GM19324 (cell line): ENCODE measurements at regions not wholly inside any gene's neighbourhood (a gene's known extent, or its start where the extent isn't known, plus 50 kb on each side); places are given as distances from the start of the nearest gene placed in this dataset.

Source experiments
- ATAC-seq: cut with Tn5 transposase; IDR thresholded peaks from one replicate; pipeline ENCODE4 v1.9.1; 2021; ENCODE audit warnings: mild to moderate bottlenecking, moderate library complexity; ENCODE audit not compliant: unreplicated experiment, low FRiP score

DNA sequence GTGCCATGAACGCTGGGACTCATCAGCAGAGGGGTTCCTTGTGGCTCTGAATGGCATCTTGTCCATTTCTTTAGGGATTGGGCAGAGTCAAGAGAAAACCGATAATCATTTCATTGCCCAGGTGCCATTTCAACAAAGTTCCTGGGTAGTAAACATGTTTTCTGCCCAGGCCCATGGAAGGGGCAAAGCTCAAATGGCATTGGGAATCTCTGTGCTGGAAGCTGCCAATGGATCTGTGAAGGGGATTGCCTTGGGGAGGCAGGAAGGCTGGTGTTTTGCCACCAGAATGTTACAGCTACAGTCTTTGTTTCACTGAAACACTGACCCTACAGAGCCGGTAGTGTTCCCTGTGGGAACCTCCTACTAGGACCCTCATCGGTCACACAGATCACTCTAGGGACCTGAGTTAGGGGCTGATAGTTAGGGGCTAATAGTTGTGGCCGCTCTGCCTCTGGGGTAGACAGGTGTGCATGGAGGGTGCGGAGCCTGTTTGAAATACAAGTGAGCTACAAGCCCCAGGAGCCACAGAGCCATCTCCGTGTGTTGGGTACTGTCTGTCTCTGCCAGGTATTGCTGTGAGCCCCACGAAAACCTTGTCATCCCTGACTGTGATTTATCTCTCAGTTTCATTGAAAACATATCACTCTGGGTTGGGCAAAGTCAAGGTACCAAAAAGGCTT, 224.4 kb upstream of the COPS8 start:
- no peak for ATAC-seq

DNA sequence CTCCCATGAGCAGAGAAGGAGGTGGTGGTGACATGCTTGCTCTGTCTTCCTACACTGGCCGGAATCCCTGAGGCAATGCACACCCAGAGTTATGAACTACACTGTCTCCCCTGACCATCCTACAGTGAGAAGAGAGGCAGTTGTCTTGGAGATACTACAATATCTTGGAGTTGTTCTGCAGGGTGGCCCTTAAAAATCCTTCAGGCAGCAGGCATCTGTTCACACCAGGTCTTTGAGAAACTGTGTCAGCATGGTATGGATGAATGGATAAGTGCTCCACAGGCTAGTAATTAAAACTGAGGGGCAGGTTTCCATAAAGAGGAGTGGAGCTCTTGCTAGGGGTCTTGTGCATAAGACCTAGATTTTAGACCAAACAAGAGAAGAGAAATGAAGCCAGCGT, 223.7 kb upstream of the COPS8 start:
- no peak for ATAC-seq

DNA sequence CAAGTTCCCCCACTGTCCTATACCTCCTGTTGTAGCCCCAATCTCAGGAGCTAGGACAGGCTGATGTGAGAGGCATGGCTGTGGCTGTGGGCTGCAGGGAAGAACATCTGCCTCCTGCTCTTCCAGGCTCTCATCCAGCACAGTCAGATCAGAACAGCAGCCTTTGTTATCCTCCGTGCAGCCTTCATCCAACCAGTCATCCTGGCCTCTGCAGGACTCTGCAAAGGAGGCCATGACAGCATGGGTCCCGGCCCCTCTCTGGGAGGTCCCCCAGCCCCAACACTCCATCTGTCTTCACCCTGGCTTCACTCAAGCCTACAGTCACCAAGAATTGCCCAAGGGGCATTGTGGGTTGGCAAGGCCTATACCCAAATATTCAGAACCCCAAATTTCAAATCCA, 223.2 kb upstream of the COPS8 start:
- no peak for ATAC-seq

DNA sequence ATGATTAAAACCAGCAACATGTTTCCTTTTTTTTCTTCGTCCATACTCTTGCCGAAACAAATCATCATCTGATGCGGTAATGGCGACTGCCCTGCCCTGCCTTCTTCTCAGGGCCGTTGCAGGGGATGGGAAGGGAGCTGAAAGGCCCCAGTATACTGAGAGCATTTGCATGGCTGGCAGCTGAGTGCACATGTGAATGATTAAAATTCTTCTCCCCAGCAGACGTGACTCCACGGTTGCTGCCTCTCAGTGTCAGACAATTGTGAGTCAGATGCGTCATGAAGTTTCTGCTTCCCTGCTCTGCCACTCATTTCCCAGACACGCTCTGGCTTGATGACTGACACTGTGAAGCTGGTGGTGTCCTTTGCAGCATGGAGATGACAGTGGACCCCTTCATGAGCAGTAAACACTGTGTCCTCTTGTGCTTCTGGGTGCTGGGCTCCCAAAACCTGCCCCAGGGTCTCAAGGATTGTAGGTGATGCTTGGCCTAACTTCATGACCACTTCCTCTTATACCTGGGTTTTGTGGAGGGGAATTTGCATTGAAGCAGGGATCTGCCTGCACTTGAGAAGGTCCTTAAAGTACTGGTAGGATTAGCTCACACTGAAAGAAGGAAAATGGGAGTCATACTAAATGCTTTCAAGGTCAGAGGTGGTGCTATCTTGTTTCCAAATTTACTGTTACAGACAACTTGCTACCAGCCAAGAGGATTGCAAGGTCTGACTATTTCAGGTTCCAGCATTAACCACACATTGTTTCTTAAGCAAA, 222.5 kb upstream of the COPS8 start:
- ATAC-seq, result no peak

DNA sequence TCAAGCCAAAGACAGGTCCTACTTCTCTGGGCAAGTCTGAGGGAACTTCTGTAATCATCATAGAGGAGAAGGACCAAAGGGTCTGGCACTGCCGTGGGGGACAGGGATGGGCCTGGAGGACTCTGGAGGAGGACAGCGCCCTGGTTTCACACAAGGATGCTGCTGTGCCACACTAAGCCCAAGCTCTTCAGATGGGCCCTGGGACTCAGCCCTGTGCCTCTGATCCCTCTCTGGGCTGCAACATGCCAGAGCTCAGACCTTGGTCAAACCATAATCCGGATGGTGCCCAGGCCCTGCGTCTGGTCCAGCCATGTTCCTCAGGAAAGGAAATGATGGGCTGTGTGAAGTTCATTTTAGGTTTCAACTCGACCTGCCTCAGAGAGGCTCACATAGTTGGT, 222.0 kb upstream of the COPS8 start:
- no peak for ATAC-seq

DNA sequence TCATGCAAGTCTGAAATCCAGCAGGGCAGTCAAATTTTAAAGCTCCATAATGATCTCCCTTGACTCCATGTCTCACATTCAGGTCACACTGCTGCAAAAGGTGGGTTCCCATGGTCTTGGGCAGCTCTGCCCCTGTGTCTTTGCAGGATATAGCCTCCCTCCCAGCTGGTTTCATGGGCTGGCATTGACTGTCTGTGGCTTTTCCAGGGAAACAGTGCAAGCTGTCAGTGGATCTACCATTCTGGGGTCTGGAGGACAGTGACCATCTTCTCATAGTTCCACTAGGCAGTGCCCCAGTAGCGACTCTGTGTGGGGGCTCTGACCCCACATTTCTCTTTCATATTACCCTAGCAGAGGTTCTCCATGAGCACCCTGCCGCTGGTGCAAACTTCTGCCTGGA, 220.6 kb upstream of the COPS8 start:
- ATAC-seq, result no peak

DNA sequence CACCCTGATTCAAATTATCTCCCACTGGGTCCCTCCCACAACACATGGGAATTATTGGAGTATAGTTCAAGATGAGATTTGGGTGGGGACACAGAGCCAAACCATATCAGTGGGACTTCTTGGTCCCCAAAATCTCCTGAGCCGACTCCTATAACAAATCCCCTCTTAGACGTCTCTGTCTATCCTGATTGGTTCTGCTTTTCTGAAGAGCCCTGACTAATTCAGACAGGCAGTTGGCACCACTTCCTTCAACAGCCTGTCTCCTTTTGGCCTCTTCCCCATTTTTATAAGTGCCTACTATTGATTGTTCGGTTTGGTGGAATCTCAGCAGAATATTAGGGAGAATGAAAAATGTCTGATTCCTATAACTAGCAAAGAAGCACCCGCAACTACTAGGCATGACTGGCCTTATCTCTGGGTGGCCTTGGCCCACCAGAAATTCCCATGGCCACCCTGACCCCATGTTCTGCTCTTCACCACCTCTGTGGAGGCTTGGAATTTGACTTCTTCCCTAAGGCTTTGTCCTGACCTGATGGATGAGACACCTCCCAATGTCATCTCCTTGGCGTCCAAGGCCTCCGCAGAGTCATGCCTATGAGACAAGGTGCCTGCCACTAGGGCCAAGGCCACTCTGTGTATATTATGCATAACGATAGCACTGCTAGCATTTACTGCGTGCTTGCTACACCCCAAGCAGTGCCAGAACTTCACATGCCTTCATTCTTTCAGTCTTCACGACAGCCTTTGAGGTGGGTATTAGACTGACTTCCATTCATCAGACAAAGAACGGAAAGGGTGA, 218.9 kb upstream of the COPS8 start:
- no peak for ATAC-seq

DNA sequence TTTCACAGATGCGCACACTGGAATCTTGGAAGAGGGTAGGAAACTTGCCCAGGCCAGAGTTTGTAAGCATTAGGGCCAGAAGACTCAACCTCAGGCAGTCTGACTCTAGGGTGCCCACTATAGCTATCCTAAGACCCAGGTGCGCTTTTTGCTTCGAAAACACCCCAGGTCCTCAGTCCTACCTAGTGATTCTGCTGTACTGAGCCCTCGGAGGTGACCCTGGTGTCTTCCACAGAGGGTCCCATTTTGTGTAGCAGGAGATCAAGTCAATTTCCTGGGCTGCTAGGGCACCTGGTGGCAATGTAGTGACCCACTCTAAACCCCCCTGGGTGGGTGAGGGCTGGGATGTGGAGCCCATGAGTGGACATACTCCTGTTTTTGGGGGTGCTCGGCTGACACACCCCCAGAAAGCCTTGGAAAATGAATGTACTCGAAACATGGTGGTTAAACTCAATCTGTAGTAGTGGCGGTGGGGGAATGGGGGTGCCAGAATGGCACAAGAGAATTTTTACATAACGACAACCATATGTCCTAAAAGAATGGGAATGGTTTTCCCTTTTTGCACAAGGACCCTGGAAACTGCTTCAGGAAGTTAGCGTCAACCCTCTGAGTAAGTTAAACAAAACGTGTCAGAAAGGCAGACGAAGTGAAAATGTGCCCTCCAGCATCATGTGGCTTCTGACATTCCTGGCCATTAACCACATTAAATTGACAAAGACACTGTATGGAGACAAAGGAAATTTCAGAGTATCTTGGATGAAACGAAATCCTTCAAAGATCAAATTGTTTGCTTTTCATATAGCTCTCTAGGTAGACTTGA, 218.0 kb upstream of the COPS8 start:
- ATAC-seq, result no peak

DNA sequence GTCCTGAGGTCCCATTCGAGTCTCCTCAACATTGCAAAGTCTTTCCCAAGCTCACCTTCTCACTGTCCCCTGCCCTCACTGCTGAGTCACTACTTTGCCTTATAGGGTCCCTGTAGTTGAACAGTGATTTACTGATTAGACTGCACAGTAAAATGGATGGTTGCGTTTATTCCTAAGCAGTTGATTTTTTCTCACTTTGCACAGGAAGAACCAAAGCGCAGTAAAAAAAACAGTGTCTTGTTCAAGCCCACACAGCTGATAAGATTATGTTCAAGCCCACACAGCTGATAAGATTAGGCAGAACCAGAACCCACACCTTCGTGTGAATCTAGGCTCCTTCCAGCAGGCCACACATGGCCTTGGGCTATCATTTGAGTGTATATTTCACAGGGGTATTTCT, 215.3 kb upstream of the COPS8 start:
- ATAC-seq, result no peak

DNA sequence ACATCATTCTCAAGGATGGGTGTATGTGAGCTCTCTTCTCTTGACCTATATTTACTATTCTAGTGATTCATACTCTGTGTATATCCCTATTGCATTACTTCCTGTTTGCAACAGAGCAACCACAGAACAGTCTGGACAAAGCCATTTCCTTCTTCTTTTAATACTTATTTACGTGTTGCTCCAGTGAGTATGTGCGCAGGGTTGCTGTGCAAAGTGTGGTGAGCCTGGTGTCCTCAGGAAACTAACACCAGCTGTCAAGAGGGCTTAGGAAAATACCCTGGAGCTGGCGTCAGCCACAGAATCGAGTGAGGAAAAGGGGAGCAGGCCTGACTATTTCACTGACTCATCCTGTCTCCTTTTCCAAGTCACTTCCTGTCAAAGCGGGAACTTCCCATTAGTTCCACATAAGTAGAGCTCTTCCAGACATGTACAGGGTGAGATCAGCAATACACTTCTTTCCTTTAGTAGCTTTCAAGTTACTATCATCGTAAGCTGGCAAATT, 214.1 kb upstream of the COPS8 start:
- ATAC-seq, result no peak

DNA sequence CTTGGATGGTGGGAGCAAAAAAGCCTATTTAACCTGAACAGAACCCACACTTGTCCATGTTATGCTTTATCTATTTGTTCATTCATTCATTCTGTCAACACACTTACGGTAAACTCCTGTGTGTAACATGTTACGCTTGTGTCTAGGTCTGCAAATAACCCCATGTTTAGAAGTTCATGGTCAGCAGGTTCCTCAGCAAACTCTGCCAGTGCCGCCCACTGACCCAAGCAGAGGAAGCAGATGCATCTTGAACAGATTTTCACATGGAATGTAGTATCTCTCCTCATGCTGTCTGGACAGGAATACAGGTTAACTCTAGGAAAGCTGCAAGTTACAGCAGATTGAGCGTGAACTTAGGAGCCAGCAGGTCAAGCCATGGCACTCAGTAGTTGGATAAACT, 213.7 kb upstream of the COPS8 start:
- ATAC-seq, result no peak

DNA sequence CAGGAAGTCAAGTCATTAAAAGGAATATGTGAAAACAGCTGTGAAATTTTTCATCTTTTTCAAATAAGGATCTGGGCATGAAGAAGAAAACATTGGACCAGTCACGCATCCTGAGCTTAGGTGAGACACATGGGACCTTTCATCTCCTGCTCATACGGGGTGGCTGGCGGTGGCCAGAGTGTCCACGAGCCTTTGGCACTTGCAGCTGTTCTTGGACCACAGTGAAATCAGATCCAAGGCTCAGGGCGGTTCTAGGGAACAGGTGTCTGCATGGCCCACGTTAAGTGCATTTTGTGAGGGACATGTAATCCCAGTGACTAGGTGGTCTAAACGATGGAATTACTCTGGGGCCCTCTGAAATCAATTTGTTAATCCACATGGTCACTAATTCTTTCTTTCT, 212.7 kb upstream of the COPS8 start:
- ATAC-seq, result no peak

DNA sequence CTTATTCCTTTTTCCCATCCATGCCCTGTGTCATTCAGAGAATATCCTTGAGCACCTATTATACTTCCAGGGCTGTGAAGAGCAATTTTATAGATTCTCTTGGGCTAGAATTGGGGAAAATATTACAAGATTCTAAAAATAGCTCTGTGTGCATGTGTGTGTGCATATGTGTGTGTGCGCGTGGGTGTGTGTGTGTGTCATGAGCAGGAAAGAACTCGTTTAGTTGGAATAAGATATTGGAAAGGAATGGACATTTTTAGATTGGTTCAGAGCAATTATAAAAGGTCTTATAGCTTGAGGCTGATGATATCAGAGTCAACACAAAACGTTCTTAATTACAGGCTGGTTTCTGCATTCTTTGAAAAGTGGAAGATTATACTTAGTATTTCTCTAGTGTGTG, 212.1 kb upstream of the COPS8 start:
- ATAC-seq, result no peak

DNA sequence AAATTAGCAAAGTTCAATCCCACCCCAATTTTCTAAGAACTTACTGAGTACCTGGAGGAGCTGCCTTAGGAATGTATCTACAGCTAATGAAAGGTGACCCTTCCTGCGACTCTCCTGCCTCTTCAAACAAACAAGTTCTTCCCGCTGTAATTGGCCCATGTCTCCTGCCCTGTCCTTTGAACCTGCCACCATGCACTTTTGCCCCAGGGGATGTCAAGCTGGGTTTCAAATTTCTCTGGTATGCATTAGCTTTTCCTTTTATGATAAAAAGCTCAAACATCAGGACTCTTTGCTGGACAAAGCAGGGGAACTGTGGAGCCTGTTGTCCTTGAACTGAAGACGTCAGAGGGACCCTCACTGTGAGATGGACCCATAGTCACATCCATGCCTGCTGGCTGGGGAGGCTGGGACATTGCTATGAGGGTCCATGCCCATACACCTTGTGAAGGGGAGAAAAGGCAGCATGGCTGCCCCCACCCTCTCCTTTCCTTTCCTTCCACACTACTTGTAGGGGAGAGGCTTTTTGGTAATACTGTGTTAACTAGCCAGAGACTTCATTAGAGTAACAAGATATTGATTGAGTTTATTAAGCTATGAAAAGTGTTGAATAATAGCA, 210.7 kb upstream of the COPS8 start:
- no peak for ATAC-seq

DNA sequence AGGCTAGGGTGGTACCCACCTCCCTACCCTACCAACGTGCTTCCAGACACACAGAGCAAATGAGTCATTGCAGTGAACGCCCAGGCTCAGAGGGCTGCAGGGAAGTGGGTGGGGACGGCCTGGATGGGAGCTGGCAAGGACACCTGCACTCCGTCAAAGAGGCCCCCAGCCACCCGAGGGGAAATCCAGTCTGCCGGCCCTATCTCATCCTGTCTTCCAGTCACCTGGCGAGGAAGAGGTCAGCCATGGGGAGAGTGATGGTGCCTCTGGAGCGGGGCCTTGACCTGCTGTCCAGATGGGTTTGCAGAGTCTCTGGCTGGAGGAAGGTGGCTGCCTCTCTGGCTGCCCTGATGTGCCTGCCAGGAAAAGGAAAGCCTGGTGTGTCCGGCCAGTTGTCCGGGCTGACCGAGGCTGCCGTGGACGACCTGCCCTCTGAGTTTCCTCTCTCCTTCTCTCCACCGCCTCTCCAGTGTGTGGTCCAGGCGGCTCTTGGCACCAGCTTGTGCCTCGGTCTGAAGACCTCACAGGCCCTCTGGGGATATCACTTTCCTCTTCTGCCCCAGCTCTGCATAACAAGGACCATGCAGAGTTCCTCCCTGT, 209.7 kb upstream of the COPS8 start:
- no peak for ATAC-seq

DNA sequence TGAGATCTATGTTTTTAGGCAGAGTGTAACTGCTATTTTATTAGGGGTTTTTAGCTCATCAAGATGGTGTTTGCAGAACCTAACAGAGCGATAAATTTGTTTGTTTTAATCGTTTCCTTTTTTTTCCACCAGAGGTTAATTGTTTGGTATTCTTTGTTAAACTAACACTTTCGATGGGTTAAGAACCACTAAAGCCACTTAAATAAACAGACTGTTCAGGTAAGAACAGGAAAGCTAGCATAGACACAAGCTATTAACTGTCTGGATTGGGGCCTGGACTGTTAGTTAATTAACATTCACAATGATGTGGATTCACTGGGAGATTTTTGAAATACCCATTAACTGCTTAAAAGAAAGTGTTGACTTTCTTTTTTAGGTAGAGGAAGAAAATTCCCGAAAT, 209.0 kb upstream of the COPS8 start:
- ATAC-seq, result no peak

DNA sequence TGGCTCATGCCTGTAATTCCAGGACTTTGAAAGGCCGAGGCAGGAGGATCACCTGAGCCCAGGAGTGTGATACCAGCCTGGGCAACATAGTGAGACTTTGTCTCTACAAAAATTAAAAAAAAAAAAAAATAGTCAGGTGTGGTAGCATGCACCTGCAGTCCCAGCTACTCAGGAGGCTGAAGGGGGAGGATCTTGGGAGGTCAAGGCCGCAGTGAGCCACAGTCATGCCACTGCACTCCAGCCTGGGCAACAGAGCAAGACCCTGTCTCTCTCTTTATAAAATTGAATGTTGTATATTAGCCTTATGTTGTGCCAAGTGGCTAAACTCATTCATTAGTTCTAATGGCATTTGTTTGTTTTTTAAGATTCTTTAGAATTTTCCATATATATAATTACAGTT, 207.7 kb upstream of the COPS8 start:
- ATAC-seq, result no peak

DNA sequence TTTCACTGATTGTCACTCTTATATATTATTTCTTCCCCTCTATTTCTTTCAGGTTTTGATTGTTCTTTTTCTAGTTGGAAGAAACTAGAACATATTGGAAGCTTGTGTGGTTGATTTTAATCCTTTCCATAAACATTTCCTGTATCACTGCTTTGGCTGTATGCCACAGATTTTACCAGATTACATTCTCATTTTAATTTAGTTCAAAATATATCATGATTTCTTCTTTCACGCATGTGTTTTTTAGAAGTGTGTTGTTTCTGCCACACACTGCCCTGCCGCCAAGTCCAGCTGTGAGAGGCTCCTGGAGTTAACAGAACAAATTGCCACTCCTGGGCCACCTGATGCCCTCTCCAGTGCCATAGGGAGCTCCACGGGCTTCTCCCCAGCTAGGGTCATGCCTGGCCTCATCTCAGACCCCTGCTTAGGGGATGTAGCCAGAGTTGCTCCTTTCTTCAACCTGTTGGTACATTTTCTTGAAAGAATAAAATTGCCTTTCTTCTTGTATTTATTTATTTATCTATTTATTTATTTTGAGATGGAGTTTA, 206.2 kb upstream of the COPS8 start:
- no peak for ATAC-seq

DNA sequence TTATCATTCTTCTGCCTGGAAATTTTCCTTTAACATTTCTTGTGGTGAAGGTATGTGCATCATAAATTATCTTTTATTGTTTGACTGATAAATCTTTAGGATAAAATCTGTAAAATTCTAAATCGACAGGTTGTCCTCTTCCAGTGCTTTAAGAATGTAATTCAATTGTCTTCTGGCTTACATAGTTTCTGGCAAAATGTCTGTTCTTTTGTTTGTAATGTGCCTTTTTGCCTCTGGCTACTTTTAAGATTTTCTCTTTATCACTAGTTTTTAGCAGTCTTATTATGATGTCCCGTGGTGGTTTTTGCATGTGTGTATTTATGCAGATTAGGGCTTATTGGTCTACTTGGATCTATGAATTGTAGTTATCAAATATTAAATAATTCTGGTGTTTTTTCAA, 203.6 kb upstream of the COPS8 start:
- no peak for ATAC-seq
